H1 (cell line): ENCODE measurements at regions not wholly inside any gene's neighbourhood (a gene's known extent, or its start where the extent isn't known, plus 50 kb on each side); places are given as distances from the start of the nearest gene placed in this dataset.

Experiments
- CTCF ChIA-PET: fragments of 300-600 bp; sonication (Branson Sonifier 250); formaldehyde crosslinking; loops from one replicate; lab custom pipeline; 2021; ENCODE audit not compliant: partially characterized antibody; lab: Charles Lee
- POLR2A ChIA-PET: fragments of 300-600 bp; sonication (Branson Sonifier 250); formaldehyde crosslinking; loops from one replicate; lab custom pipeline; 2021; ENCODE audit warnings: inconsistent platforms; ENCODE audit not compliant: partially characterized antibody; lab: Charles Lee
- DNase-seq, 2 experiments: peaks; one replicate each; pipeline versions ENCODE4 v3.0.0 to v3.0.0-alpha.2; 2010 to 2022; ENCODE audit warnings: low spot score in 2 of 2, low read depth in 1 of 2, mixed read lengths in 1 of 2
- FAIRE-seq: peaks from 2 replicates; lab custom pipeline; 2011; peaks lifted over from hg19 to GRCh38; lab: Jason Lieb, UNC
- H2AFZ ChIP-seq: 2 replicates; pipeline ENCODE4 v1.8.1; 2012; ENCODE audit warnings: low read length, inconsistent platforms
- H2AK5ac ChIP-seq: 2 replicates; pipeline ENCODE4 v1.6.1; 2013; ENCODE audit warnings: low read depth, low read length
- H2BK120ac ChIP-seq: replicated peaks from 2 replicates; pipeline ENCODE3; 2013; ENCODE audit warnings: low read depth, low read length, inconsistent platforms
- H2BK12ac ChIP-seq: 2 replicates; pipeline ENCODE4 v1.6.1; 2013; ENCODE audit warnings: low read depth, low read length
- H2BK15ac ChIP-seq: 2 replicates; pipeline ENCODE4 v1.6.1; 2013; ENCODE audit warnings: low read length
- H2BK20ac ChIP-seq: 2 replicates; pipeline ENCODE4 v1.6.1; 2013; ENCODE audit warnings: low read length
- H2BK5ac ChIP-seq: 2 replicates; pipeline ENCODE4 v1.6.1; 2013; ENCODE audit warnings: low read depth, low read length
- H3K14ac ChIP-seq: 2 replicates; pipeline ENCODE4 v1.6.1; 2013; ENCODE audit warnings: inconsistent platforms; ENCODE audit not compliant: insufficient read length
- H3K18ac ChIP-seq: 2 replicates; pipeline ENCODE4 v1.6.1; 2013; ENCODE audit warnings: low read length; ENCODE audit errors: extremely low read depth
- H3K23ac ChIP-seq: 2 replicates; pipeline ENCODE4 v1.6.1; 2013; ENCODE audit warnings: inconsistent platforms; ENCODE audit not compliant: insufficient read length
- H3K23me2 ChIP-seq: 2 replicates; pipeline ENCODE4 v1.6.1; 2013; ENCODE audit warnings: low read depth, low read length
- H3K27ac ChIP-seq: 2 replicates; pipeline ENCODE4 v1.6.1; 2011; ENCODE audit warnings: low read depth, low read length, inconsistent platforms
- H3K27me3 ChIP-seq, 4 experiments: replicated peaks in 1 of 4; 1 replicate in 1 of 4; 2 replicates in 3 of 4; pipeline versions ENCODE4 v1.6.1 to v1.8.1; 2011 to 2013; ENCODE audit warnings: low read length in 3 of 4, mild to moderate bottlenecking in 3 of 4, inconsistent platforms in 2 of 4, mixed read lengths in 2 of 4, moderate library complexity in 1 of 4; ENCODE audit not compliant: control insufficient read depth in 3 of 4, insufficient read depth in 3 of 4; ENCODE audit errors: extremely low read depth in 1 of 4
- H3K36me3 ChIP-seq, 4 experiments: 2 replicates each; pipeline versions ENCODE4 v1.6.1 to v1.8.1; 2011 to 2013; ENCODE audit warnings: mild to moderate bottlenecking in 4 of 4, low read length in 3 of 4, moderate library complexity in 2 of 4, control low read depth in 1 of 4, inconsistent platforms in 1 of 4; ENCODE audit not compliant: insufficient read depth in 4 of 4, control insufficient read depth in 2 of 4
- H3K4ac ChIP-seq: replicated peaks from 2 replicates; pipeline ENCODE3; 2013; ENCODE audit warnings: low read length, low read depth, mixed read lengths, inconsistent platforms; ENCODE audit not compliant: insufficient read length
- H3K4me1 ChIP-seq, 4 experiments: replicated peaks in 1 of 4; 1 replicate in 1 of 4; 2 replicates in 3 of 4; pipeline versions ENCODE4 v1.6.1 to v1.8.1; 2011 to 2013; ENCODE audit warnings: low read length in 3 of 4, inconsistent platforms in 2 of 4, mixed read lengths in 1 of 4; ENCODE audit not compliant: insufficient read depth in 4 of 4, control insufficient read depth in 3 of 4
- H3K4me2 ChIP-seq, 2 experiments: 2 replicates each; pipeline versions ENCODE4 v1.6.1 to v1.8.1; 2011 to 2013; ENCODE audit warnings: low read depth in 2 of 2, low read length in 2 of 2, control low read depth in 1 of 2, inconsistent platforms in 1 of 2, mild to moderate bottlenecking in 1 of 2; ENCODE audit not compliant: insufficient read depth in 1 of 2
- H3K4me3 ChIP-seq, 4 experiments: fragments of 200-600, 300-600 bp in 1 of 4; sonication (generic), shearing (Covaris generic), sonication (Bioruptor Twin) in 1 of 4; 2 replicates each; pipeline versions ENCODE4 v1.5.1 to v1.8.1; 2011 to 2016; ENCODE audit warnings: low read length in 4 of 4, low read depth in 3 of 4, control low read depth in 2 of 4, inconsistent platforms in 2 of 4, mild to moderate bottlenecking in 2 of 4, mixed read lengths in 1 of 4, moderate library complexity in 1 of 4; ENCODE audit not compliant: insufficient read depth in 2 of 4; ENCODE audit errors: extremely low read depth in 1 of 4
- H3K56ac ChIP-seq: replicated peaks from 2 replicates; pipeline ENCODE3; 2013; ENCODE audit warnings: low read depth, mild to moderate bottlenecking, mixed read lengths, low read length, inconsistent platforms; ENCODE audit not compliant: insufficient read length
- H3K79me1 ChIP-seq: 2 replicates; pipeline ENCODE4 v1.6.1; 2013; ENCODE audit warnings: low read depth, low read length, control low read depth
- H3K79me2 ChIP-seq, 2 experiments: 2 replicates each; pipeline versions ENCODE4 v1.6.1 to v1.8.1; 2012 to 2013; ENCODE audit warnings: low read length in 2 of 2, mild to moderate bottlenecking in 2 of 2, inconsistent platforms in 1 of 2; ENCODE audit not compliant: insufficient read depth in 2 of 2, control insufficient read depth in 1 of 2
- H3K9ac ChIP-seq, 4 experiments: replicated peaks in 1 of 4; 1 replicate in 1 of 4; 2 replicates in 3 of 4; pipeline versions ENCODE4 v1.6.1 to v1.8.1; 2011 to 2013; ENCODE audit warnings: low read depth in 3 of 4, low read length in 3 of 4, control low read depth in 2 of 4, mild to moderate bottlenecking in 2 of 4, moderate library complexity in 2 of 4, inconsistent platforms in 1 of 4; ENCODE audit errors: extremely low read depth in 1 of 4
- H3K9me3 ChIP-seq, 2 experiments: 2 replicates each; pipeline versions ENCODE4 v1.6.1 to v1.8.1; 2012 to 2013; ENCODE audit warnings: mild to moderate bottlenecking in 2 of 2, moderate library complexity in 2 of 2, control low read depth in 1 of 2, inconsistent platforms in 1 of 2, low read depth in 1 of 2, low read length in 1 of 2, mixed read lengths in 1 of 2; ENCODE audit not compliant: insufficient read depth in 2 of 2
- H4K20me1 ChIP-seq, 2 experiments: replicated peaks in 1 of 2; 2 replicates each; pipeline versions ENCODE3 to v1.8.1; 2011 to 2013; ENCODE audit warnings: inconsistent platforms in 2 of 2, low read length in 2 of 2, mild to moderate bottlenecking in 1 of 2; ENCODE audit not compliant: insufficient read depth in 2 of 2, control insufficient read depth in 1 of 2
- H4K5ac ChIP-seq: 2 replicates; pipeline ENCODE4 v1.6.1; 2013; ENCODE audit warnings: low read length, low read depth, mixed read lengths, inconsistent platforms; ENCODE audit not compliant: insufficient read length
- H4K8ac ChIP-seq: 2 replicates; pipeline ENCODE4 v1.8.0; 2013; ENCODE audit warnings: mild to moderate bottlenecking, moderate library complexity, low read length, inconsistent platforms; ENCODE audit not compliant: insufficient read depth; ENCODE audit errors: extremely low read depth
- H4K91ac ChIP-seq: replicated peaks from 2 replicates; pipeline ENCODE3; 2013; ENCODE audit warnings: low read length, mixed read lengths, inconsistent platforms; ENCODE audit not compliant: insufficient read length
- HDAC2 ChIP-seq, 2 experiments: fragments of 300-600 bp in 1 of 2; sonication (generic) in 1 of 2; IDR thresholded peaks; 2 replicates each; pipeline ENCODE4 v1.6.1; 2011 to 2012; ENCODE audit warnings: low read depth in 2 of 2, low read length in 2 of 2, mild to moderate bottlenecking in 2 of 2, moderate library complexity in 2 of 2, borderline replicate concordance in 1 of 2, inconsistent platforms in 1 of 2
- RBBP5 ChIP-seq: IDR thresholded peaks from 2 replicates; pipeline ENCODE4 v1.7.1; 2012; ENCODE audit warnings: low read depth, mild to moderate bottlenecking, inconsistent platforms, low read length, moderate library complexity, borderline replicate concordance
- RNF2 ChIP-seq: fragments of 200-900, 300-1000 bp; sonication (generic); IDR thresholded peaks from 2 replicates; pipeline ENCODE4 v1.7.1; 2016; ENCODE audit warnings: borderline replicate concordance, low read depth, mild to moderate bottlenecking, antibody characterized with exemption, low read length; ENCODE audit not compliant: poor library complexity, severe bottlenecking; ENCODE audit errors: missing control alignments
- RXRA ChIP-seq: IDR thresholded peaks from 2 replicates; pipeline ENCODE4 v1.6.1; 2011; ENCODE audit warnings: low read depth, mild to moderate bottlenecking, low read length, moderate library complexity; ENCODE audit not compliant: insufficient read depth
- SIRT6 ChIP-seq: IDR thresholded peaks from one replicate; pipeline ENCODE4 v1.7.1; 2012; ENCODE audit warnings: low read length, inconsistent platforms
- SP1 ChIP-seq: IDR thresholded peaks from 2 replicates; pipeline ENCODE4 v1.6.1; 2011; ENCODE audit warnings: low read depth, low read length
- SP4 ChIP-seq: IDR thresholded peaks from 2 replicates; pipeline ENCODE4 v1.6.1; 2012; ENCODE audit warnings: low read length, inconsistent platforms
- SRF ChIP-seq: IDR thresholded peaks from 2 replicates; pipeline ENCODE4 v1.6.1; 2011; ENCODE audit warnings: mild to moderate bottlenecking, low read depth, low read length, moderate library complexity
- TAF1 ChIP-seq: IDR thresholded peaks from 2 replicates; pipeline ENCODE4 v1.6.1; 2011; ENCODE audit warnings: mild to moderate bottlenecking, low read depth, low read length
- TAF7 ChIP-seq: optimal IDR thresholded peaks from 2 replicates; pipeline ENCODE3; 2011; ENCODE audit warnings: low read depth, mild to moderate bottlenecking, inconsistent platforms, low read length, moderate library complexity, borderline replicate concordance
- ZNF274 ChIP-seq: IDR thresholded peaks from 2 replicates; pipeline ENCODE4 v1.7.0; 2012; ENCODE audit warnings: low read length, borderline replicate concordance; ENCODE audit errors: extremely low read depth
- WGBS, 2 experiments: shearing (Covaris generic) in 1 of 2; methylation state at CpG; one replicate each; pipeline versions ENCODE4 v1.1.6 to v1.1.7; 2013 to 2015; ENCODE audit warnings: low lambda C conversion rate in 2 of 2, mixed read lengths in 2 of 2, inconsistent platforms in 1 of 2, low coverage in 1 of 2, missing lambda C conversion rate in 1 of 2; ENCODE audit not compliant: insufficient replicate concordance in 2 of 2, insufficient coverage in 1 of 2, insufficient read length in 1 of 2; ENCODE audit errors: extremely low coverage in 1 of 2, missing lambda C conversion rate in 1 of 2; 5-methylcytosine and 5-hydroxymethylcytosine counted together
- TF ChIP-seq, protein P1 (sequence below), 3 experiments: IDR thresholded peaks; 1 replicate in 2 of 3; 2 replicates in 1 of 3; pipeline versions ENCODE4 v1.5.1 to v1.6.1; 2011; ENCODE audit warnings: low read length in 3 of 3, mild to moderate bottlenecking in 3 of 3, inconsistent platforms in 2 of 3, low read depth in 1 of 3, moderate library complexity in 1 of 3; ENCODE audit not compliant: insufficient read depth in 1 of 3; ENCODE audit errors: control extremely low read depth in 1 of 3

DNA sequence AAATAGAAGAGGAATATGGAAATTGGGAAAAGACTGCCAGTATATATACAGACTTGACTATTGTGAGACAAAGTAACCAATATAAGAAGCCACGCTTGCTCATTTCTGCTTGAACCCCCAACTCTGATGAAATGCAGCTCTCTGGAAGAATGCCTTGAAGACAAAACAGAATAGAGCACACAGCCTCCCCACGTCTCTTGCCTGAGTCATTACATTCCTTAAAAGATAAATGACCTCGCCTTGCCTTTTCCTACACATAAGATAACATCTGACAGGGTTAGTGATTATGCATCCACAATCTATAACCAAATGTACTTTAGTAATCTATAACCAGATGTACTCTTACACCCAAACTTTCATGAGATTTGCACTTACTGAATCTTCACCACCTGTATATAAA, 141.1 kb upstream of the EEF1E1 start:
- Histone ChIP-seq H3K14ac (no peak overlapping the region), H3K9ac (no peak overlapping the region), H3K4me3 (no peak overlapping the region), H2BK20ac (no peak overlapping the region), H3K79me2 (no peaks in the 10 kb centered on the region), H2BK120ac (no peak overlapping the region), H4K20me1 (no peaks in the 10 kb centered on the region), H3K23me2 (no peaks in the 10 kb centered on the region), H3K79me1 (no peaks in the 10 kb centered on the region), H2AK5ac (no peak overlapping the region), H2BK5ac (no peak overlapping the region), H3K56ac (no peak overlapping the region), H3K27ac (no peak overlapping the region), H3K27me3 (no peaks in the 10 kb centered on the region), H3K4me1 (0 out of 7 replicates have a peak, but pooled peaks cover 0 to 5% (median 2%) of the 10 kb centered on the region in 4 experiments), H2BK12ac (no peak overlapping the region), H4K91ac (no peak overlapping the region), H3K4ac (no peak overlapping the region), H3K18ac (no peak overlapping the region), H4K8ac (no peak overlapping the region), H3K4me2 (no peak overlapping the region), H4K5ac (no peak overlapping the region), H3K36me3 (no peaks in the 10 kb centered on the region), H2BK15ac (no peak overlapping the region), H3K23ac (no peak overlapping the region), H2AFZ (no peak overlapping the region), H3K9me3 (no peaks in the 10 kb centered on the region)
- DNase-seq (no peak), FAIRE-seq (no peak)
- CTCF ChIA-PET: interaction anchor here (1.2 to 1.8 kb wide), 3 partner anchors 24 to 113 kb away, joined by 3 to 7 read pairs (median 4); no protein-coding TSS in a partner anchor
- WGBS, 2 experiments: 75% methylated on average over 3 of the region's 3 CpGs; no CpG with 5 or more reads in 1 of the 2 experiments
- POLR2A ChIA-PET: no interaction called here
- TF ChIP-seq SP1 (no peak), HDAC2 (IDR thresholded peaks at IDR 0.05; ENCODE audit: borderline replicate concordance in 1 of 2, low read depth in 2 of 2, low read length in 2 of 2) (no peak), RXRA (no peak), RNF2 (no peak), SIRT6 (no peak), SRF (no peak), SP4 (no peak), ZNF274 (no peak), TAF7 (no peak), TAF1 (no peak), RBBP5 (no peak)
- TF ChIP-seq, protein P1, sequence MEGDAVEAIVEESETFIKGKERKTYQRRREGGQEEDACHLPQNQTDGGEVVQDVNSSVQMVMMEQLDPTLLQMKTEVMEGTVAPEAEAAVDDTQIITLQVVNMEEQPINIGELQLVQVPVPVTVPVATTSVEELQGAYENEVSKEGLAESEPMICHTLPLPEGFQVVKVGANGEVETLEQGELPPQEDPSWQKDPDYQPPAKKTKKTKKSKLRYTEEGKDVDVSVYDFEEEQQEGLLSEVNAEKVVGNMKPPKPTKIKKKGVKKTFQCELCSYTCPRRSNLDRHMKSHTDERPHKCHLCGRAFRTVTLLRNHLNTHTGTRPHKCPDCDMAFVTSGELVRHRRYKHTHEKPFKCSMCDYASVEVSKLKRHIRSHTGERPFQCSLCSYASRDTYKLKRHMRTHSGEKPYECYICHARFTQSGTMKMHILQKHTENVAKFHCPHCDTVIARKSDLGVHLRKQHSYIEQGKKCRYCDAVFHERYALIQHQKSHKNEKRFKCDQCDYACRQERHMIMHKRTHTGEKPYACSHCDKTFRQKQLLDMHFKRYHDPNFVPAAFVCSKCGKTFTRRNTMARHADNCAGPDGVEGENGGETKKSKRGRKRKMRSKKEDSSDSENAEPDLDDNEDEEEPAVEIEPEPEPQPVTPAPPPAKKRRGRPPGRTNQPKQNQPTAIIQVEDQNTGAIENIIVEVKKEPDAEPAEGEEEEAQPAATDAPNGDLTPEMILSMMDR (IDR thresholded peaks at IDR 0.05; ENCODE audit: control extremely low read depth in 1 of 3, insufficient read depth in 1 of 3, low read depth in 1 of 3, low read length in 3 of 3): no peak
